ENCODE measurements at regions not wholly inside any gene's neighbourhood (a gene's known extent, or its start where the extent isn't known, plus 50 kb on each side); places are given as distances from the start of the nearest gene placed in this dataset.

GRCh38 chr7:423312-424260, 96.1 kb downstream of the PDGFA start:
- DNase-seq, result peak in 1 of 5 donors; percentile 37
- Histone ChIP-seq H3K9me3 (peaks cover 0 to 4% (median under 1%) of the 10 kb centered on the region in 12 donors), H3K27ac (no peak overlapping the region), H3K36me3 (no peaks in the 10 kb centered on the region), H3K4me1 (peaks cover 0 to 15% (median 2%) of the 10 kb centered on the region in 12 donors), H3K27me3 (peaks cover 0 to 13% (median 0%) of the 10 kb centered on the region in 9 donors), H3K4me3 (no peak overlapping the region)
- 83 to 90% (median 87%) methylated on average over 15 to 28 of the region's 28 CpGs for WGBS, 4 donors
- intact Hi-C loops (cut with DNase I), result no loop called here
- no peak for TF ChIP-seq POLR2A (IDR thresholded peaks at IDR 0.05)
- no peak for TF ChIP-seq CTCF (IDR thresholded peaks at IDR 0.05)
- ATAC-seq, result no peak

- H3K4me1 ChIP-seq, result peaks cover 0 to 15% (median 2%) of the 10 kb centered on the region in 12 donors
- TF ChIP-seq CTCF (IDR thresholded peaks at IDR 0.05), result no peak
- TF ChIP-seq POLR2A (IDR thresholded peaks at IDR 0.05), result no peak
- DNase-seq (no peak), ATAC-seq (no peak)
- WGBS, 4 donors, result 52 to 73% (median 64%) methylated on average over 8 to 9 of the region's 9 CpGs
- no peak overlapping the region for H3K4me3 ChIP-seq
- peaks cover 0 to 13% (median 0%) of the 10 kb centered on the region in 9 donors for H3K27me3 ChIP-seq
- H3K9me3 ChIP-seq, result no peaks in the 10 kb centered on the region
- intact Hi-C loops (cut with DNase I), result no loop called here
- H3K27ac ChIP-seq, result no peak overlapping the region
- H3K36me3 ChIP-seq, result no peaks in the 10 kb centered on the region
Measured at GRCh38 chr7:424301-424935, 95.2 kb downstream of the PDGFA start.

- DNase-seq (peak in 1 of 5 donors; percentile 61), ATAC-seq (peak in 3 of 4 donors; percentile 6 to 45 (median 41))
- H3K4me3 ChIP-seq, result peak overlapping the region in 1 of 12 donors; percentile 10
- no peak overlapping the region for H3K27ac ChIP-seq
- peaks cover 0 to 15% (median 2%) of the 10 kb centered on the region in 12 donors for H3K4me1 ChIP-seq
- intact Hi-C loops (cut with DNase I), result no loop called here
- H3K36me3 ChIP-seq, result no peaks in the 10 kb centered on the region
- H3K27me3 ChIP-seq, result peaks cover 0 to 13% (median 0%) of the 10 kb centered on the region in 9 donors
- TF ChIP-seq POLR2A (IDR thresholded peaks at IDR 0.05), result no peak
- TF ChIP-seq CTCF (IDR thresholded peaks at IDR 0.05), result no peak
- 54 to 60% (median 57%) methylated on average over 32 to 46 of the region's 46 CpGs for WGBS, 4 donors
- H3K9me3 ChIP-seq, result no peaks in the 10 kb centered on the region
Measured at GRCh38 chr7:424961-425793, 94.5 kb downstream of the PDGFA start.

Measured in heart left ventricle (tissue), 16 donors.